Mesodermal cell (in vitro differentiated cells): ENCODE measurements at regions not wholly inside any gene's neighbourhood (a gene's known extent, or its start where the extent isn't known, plus 50 kb on each side); places are given as distances from the start of the nearest gene placed in this dataset.

Source experiments
- H3K27ac ChIP-seq: 2 replicates; pipeline ENCODE4 v1.7.0; 2013; ENCODE audit warnings: mild to moderate bottlenecking, low read depth, low read length, moderate library complexity; ENCODE audit not compliant: severe bottlenecking
- H3K36me3 ChIP-seq: 2 replicates; pipeline ENCODE4 v1.7.1; 2013; ENCODE audit warnings: mild to moderate bottlenecking, low read length, moderate library complexity; ENCODE audit not compliant: control insufficient read depth, insufficient read depth
- H3K4me1 ChIP-seq: one replicate; pipeline ENCODE4 v1.7.1; 2013; ENCODE audit warnings: mild to moderate bottlenecking, low read length; ENCODE audit not compliant: insufficient read depth, control insufficient read depth, poor library complexity, severe bottlenecking
- H3K4me3 ChIP-seq: 2 replicates; pipeline ENCODE4 v1.7.0; 2013; ENCODE audit warnings: low read length, control low read depth, mild to moderate bottlenecking; ENCODE audit not compliant: insufficient read depth, poor library complexity, severe bottlenecking; ENCODE audit errors: extremely low read depth
- H3K9me3 ChIP-seq: 2 replicates; pipeline ENCODE4 v1.7.1; 2013; ENCODE audit warnings: mild to moderate bottlenecking, low read length, moderate library complexity; ENCODE audit not compliant: control insufficient read depth
- WGBS, 2 experiments: methylation state at CpG; one replicate each; pipeline ENCODE4 v1.1.5; 2013; ENCODE audit warnings: missing lambda C conversion rate in 2 of 2; ENCODE audit not compliant: insufficient coverage in 2 of 2; 5-methylcytosine and 5-hydroxymethylcytosine counted together

DNA sequence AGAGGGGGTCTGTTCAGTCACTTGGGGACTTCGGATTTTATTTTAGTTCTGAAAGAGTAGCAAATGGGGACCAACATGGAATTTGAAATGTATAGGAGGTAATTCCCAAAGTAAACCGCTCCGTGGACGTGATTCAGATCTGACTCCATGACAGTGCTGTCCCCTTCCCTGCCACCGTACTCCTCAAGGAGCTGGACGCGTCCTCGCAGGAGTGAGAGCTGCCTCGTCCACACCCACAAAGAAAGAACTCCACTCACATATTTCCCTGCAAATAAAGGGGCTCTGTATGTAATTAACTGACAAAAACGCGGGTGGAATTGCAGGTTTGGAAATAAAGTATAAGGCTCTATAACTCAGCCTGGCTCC is 183.6 kb downstream of the ETS2 start:
- 85 to 90% methylated on average over 10 to 11 of the region's 11 CpGs for WGBS, 2 experiments
- no peaks in the 10 kb centered on the region for H3K36me3 ChIP-seq
- H3K27ac ChIP-seq = peak overlapping the region; percentile 60
- H3K4me3 ChIP-seq = no peak overlapping the region
- H3K4me1 ChIP-seq = peaks cover 25% of the 10 kb centered on the region
- H3K9me3 ChIP-seq = no peaks in the 10 kb centered on the region

DNA sequence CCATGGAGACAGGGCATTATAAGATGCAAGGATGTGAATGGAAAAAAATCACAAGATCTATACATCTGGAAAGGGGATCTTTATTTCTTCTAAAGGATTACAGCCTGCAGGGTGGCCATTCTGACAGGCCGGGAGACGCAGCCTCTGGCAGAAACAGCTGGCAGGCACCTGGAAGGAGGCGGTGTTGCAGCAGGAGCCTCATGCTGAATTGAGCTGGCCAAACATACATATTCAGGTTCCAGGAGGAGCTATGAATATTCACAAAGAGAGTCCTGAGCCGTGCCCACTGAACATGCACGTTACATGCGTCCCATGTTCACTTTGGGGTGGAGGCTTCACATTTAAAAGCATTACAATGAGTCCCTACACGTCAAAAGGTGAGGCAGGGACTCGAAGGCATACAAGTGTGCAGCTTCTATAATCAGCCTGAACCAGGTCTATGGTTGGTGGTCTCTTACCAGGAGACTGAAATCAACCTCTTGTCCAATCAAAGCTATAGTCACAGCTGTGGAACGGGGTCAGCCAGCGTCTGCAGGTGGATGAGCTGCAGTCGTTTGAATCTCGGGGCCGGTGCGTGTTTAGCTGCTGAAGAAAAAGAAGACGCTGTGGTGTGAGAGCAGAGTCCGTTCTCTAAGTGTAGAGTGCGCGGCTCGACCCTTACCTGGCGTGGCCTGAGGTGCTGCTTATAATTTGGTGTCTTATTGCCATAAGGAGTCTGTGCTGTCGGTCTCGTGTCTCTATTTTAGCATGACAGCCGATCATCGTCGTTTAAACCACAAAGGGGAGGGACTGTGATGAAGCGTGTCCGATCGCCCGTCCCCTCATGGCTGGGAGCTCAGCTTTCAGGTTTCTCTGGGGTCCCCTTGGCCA is 183.0 kb downstream of the ETS2 start:
- H3K36me3 ChIP-seq = no peaks in the 10 kb centered on the region
- H3K4me1 ChIP-seq = peaks cover 25% of the 10 kb centered on the region
- 84 to 88% methylated on average over 25 to 28 of the region's 29 CpGs for WGBS, 2 experiments
- H3K4me3 ChIP-seq = no peak overlapping the region
- peaks cover 2% of the 10 kb centered on the region for H3K9me3 ChIP-seq
- no peak overlapping the region for H3K27ac ChIP-seq

DNA sequence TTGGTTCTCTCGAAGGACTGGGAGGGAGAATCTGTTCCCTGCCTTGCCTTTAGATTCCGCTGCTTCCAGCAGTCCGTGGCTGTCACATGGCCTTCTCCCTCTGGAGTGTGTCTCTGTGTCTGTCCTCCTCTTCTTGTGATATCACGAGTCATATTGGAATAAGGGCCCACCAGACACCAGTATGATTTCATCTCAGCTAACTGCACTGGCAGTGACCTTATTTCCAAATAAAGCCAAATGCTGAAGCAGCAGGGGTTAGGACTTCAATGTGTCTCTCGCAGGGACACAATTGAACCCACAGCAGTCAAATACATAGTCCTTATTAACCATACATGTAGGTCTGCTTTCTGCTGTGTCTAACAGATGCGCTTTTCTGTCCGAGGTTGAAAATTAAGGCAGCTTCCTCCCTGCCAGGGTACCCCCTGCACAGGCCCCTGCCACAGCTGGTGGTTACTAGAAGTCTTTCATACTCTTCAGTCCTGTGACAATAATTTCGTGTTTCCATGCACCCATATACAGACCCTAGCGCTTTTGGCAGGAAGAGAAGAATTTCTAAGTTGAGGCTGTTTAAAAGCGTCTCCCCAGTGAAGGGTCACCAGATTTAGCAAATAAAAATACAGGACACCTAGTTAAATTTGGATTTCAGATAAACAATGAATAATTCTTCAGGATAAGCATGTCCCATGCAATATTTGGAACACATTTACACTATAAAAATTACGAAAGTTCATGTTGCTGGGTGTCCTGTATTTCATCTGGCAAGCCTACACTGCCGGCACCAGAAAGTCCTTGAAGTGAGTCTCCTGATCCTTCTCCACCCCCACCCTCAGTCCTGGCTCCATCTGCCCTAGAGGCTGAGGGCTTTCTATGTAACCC is 182.1 kb downstream of the ETS2 start:
- Histone ChIP-seq H3K4me1 (peaks cover 26% of the 10 kb centered on the region), H3K4me3 (no peak overlapping the region), H3K9me3 (peaks cover 5% of the 10 kb centered on the region), H3K36me3 (no peaks in the 10 kb centered on the region), H3K27ac (no peak overlapping the region)
- 82 to 84% methylated on average over 6 to 9 of the region's 12 CpGs for WGBS, 2 experiments

DNA sequence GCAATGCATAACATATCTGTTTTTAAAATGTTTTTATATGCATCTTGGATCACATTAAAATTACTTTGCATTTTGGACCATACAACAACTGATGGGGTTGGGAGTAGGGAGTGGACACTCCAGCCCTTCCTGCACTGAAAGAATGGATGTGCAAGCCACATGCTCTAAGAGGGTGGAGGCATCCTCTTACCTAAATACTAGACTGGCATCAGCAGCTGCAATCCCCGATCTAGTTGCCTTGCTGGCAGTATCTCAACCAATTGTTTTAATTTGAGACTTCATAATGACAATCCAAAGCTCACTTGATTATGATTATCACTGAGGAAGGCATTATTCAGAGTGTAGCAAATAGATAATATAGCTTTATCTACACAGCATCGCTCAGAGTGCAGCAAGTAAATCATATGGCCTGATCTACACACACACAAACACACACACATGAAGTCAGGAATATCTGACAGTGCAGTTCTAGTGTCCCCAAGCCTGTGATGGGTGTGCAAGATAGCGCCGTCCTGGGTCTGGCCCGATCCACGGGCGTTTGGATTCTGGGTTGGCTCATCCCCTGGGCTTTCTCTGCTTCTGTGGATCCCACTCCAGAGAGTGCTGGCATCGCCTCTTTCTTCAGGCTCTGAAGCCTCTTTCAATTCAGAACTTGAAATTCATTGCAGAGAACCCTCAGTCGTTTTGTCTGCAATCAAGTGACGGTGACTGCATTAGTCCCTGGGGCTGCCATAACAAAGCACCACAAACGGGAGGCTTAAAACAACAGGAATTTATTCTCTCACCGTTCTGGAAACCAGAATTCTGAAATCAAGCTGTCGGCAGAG is 181.3 kb downstream of the ETS2 start:
- H3K27ac ChIP-seq = no peak overlapping the region
- no peaks in the 10 kb centered on the region for H3K36me3 ChIP-seq
- no peak overlapping the region for H3K4me3 ChIP-seq
- H3K4me1 ChIP-seq = peaks cover 34% of the 10 kb centered on the region
- H3K9me3 ChIP-seq = peaks cover 5% of the 10 kb centered on the region
- WGBS, 2 experiments = 70 to 73% methylated on average over 11 to 12 of the region's 13 CpGs

DNA sequence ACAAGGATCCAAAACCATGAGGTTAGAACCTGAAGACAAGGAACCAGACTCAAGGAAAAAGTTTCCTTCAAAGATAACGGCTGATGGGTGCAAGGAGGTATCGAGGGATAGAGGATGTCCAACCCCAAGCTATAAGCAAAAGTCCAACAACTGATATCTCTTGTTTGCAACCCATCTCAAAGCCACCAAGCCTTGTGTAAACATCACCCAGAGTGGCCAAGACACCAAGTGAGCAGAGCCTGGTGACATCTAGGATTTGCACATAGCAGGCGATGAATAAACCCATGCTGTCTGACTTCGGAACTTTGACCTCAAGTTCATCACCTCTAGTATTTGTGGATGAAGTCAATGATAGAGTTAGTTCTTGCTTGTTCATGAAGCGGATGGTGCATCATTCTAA is 180.7 kb downstream of the ETS2 start:
- H3K4me3 ChIP-seq = no peak overlapping the region
- H3K27ac ChIP-seq = no peak overlapping the region
- H3K36me3 ChIP-seq = no peaks in the 10 kb centered on the region
- 93 to 100% methylated on average over 2 of the region's 5 CpGs for WGBS, 2 experiments
- peaks cover 5% of the 10 kb centered on the region for H3K9me3 ChIP-seq
- H3K4me1 ChIP-seq = peaks cover 37% of the 10 kb centered on the region

DNA sequence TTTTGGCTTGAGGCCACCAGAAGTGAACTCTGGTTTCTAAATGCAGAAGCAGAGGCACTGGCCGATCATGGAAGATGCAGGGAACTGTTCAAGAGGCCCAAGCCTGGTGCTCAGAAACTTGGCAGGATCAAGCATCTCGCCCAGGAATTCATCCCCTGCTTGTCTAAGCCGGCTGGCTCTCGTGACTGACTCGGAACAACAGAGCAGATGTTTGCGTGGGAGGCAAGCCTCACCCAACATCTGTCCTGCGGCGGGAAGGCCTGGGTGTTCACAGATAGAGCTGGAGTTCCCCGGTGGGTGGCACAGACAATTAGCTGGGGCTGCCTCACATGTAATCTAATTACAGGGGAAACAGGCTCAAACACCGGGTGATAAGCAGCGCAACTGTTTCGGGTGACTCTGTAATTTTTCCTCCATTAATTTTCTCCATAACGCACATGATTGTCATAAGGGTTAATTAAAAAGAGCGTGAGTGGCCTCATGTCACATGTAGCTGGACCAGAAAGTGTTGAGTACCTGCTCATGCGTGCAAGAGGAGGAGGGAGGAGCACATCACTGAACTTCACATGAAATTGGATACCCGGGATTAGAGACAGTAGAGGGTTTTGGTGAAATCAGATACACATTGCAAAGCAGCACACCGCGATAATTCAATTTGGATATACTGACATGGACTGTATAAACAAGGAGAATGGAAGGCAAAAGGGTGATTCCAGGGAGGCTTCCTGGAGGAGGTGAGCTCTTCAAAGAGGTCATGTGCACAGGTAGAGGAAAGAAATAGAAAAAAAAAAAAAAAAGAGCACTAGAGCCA is 180.0 kb downstream of the ETS2 start:
- Histone ChIP-seq H3K9me3 (peaks cover 5% of the 10 kb centered on the region), H3K4me3 (no peak overlapping the region), H3K36me3 (no peaks in the 10 kb centered on the region), H3K4me1 (peaks cover 37% of the 10 kb centered on the region), H3K27ac (no peak overlapping the region)
- 91 to 92% methylated on average over 14 to 17 of the region's 18 CpGs for WGBS, 2 experiments

DNA sequence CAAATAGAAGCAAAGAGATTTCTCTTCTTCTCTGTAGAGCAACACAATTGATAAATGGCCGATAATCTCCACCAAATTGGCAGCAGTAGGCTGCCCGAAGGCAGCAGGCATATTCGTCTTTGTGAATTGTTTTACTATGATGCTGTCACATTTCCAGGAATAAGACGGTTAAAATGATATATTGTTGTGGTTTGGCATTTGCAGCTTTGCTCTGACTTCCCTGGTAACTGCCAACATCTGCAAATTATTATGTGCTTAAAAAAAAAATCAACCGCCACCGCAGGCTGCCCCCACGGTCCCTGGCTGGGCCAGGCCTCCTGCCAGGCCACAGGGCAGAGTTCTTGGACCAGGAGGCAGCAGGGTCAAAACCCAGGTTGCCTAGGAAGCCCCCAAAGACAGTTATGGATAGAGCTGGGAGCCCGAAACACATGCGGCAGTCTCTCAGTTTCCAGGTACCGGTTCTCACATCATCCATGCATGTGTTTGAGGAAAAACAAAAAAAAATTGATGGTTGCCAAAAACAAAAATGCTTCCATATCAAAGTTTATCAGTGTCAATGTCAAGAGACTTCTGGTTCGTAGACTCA is 179.3 kb downstream of the ETS2 start:
- Histone ChIP-seq H3K36me3 (no peaks in the 10 kb centered on the region), H3K4me1 (peaks cover 36% of the 10 kb centered on the region), H3K4me3 (no peak overlapping the region), H3K9me3 (peaks cover 5% of the 10 kb centered on the region), H3K27ac (no peak overlapping the region)
- WGBS, 2 experiments = 91 to 93% methylated on average over 11 of the region's 11 CpGs

DNA sequence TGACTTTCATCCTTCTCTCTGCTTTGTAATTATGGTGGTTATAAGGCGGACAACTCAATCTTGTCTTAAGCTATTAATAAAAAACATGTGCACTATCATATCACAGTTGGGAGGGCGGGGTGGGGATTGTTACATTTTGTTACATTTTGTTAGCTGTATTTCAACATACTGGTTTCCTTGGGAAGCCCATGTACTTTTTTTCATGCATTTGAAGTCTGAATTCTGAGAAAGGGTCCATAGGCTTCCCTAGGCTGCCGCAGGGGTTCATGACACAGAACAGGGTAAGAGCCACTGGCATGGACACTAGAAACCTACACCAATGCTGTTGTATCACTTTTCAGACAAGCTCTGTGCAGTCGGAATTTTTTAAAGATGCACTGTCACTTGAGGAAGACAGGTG is 178.8 kb downstream of the ETS2 start:
- no peak overlapping the region for H3K4me3 ChIP-seq
- WGBS, 2 experiments = 91 to 100% methylated on average over 2 of the region's 4 CpGs
- H3K4me1 ChIP-seq = peaks cover 35% of the 10 kb centered on the region
- H3K27ac ChIP-seq = no peak overlapping the region
- peaks cover 5% of the 10 kb centered on the region for H3K9me3 ChIP-seq
- H3K36me3 ChIP-seq = no peaks in the 10 kb centered on the region

DNA sequence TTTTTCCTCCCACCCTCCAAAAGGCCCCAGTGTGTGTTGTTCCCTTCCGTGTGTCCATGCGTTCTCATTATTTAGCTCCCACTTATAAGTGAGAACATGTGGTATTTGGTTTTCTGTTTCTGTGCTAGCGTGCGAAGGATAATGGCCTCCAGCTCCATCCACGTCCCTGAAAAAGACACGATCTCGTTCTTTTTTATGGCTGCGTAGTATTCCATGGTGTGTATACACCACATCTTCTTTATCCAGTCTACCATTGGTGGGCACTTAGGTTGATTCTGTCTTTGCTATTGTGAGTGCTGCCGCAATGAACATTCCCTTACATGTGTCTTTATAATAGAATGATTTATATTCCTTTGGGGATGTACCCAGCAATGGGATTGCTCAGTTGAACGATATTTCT is 177.8 kb downstream of the ETS2 start:
- Histone ChIP-seq H3K9me3 (peaks cover 5% of the 10 kb centered on the region), H3K4me1 (peaks cover 29% of the 10 kb centered on the region), H3K27ac (no peak overlapping the region), H3K36me3 (no peaks in the 10 kb centered on the region), H3K4me3 (no peak overlapping the region)
- 87% methylated on average over 3 to 5 of the region's 10 CpGs for WGBS, 2 experiments
